Left cardiac atrium (tissue), 4 donors: ENCODE measurements at regions not wholly inside any gene's neighbourhood (a gene's known extent, or its start where the extent isn't known, plus 50 kb on each side); places are given as distances from the start of the nearest gene placed in this dataset.
A peak's percentile ranks its signal among the peaks of the same experiment; 100 is the strongest.
"Not testable (repeated sequence)": the region's sequence is repeated elsewhere in the genome, so short reads cannot be mapped to it uniquely, and the experiment has no call there.

Experiments
- ATAC-seq, 2 donors: fragments of 200-7000 bp; cut with Tn5 transposase; one replicate each; pipeline ENCODE4 v1.9.1; 2020; ENCODE audit warnings: mild to moderate bottlenecking in 2 of 2, moderate library complexity in 2 of 2
- DNase-seq: peaks from one replicate; pipeline ENCODE4 v3.0.0-alpha.2; 2020
- intact Hi-C, 2 donors: fragments of 100-400 bp; cut with DNase I; formaldehyde crosslinking; loops; one replicate each; pipeline versions ENCODE4 v1.14.1 to v1.15.1; 2022 to 2023
- donor health status: DM: no; HTN: yes; CAD: no.
- donor health status: DM: no; HTN: yes; CAD: no; lungs with severe emphysema.
- donor health status: DM: yes; HTN: yes; CAD: no.
- donor health status: Dilated cardiomyopathy.

GRCh38 chr9:107786561-107786960, 297.0 kb upstream of the KLF4 start:
- intact Hi-C loops = no loop called here
- DNase-seq = no peak

GRCh38 chr9:107784235-107784958, 294.8 kb upstream of the KLF4 start:
- intact Hi-C loops = no loop called here
- peak; percentile 78 to 89 for ATAC-seq
- DNase-seq = peak; percentile 56

More at GRCh38 chr9:107786561-107786960, 297.0 kb upstream of the KLF4 start:
- no peak for ATAC-seq

- ATAC-seq (no peak), DNase-seq (no peak)
- intact Hi-C loops = no loop called here
These were observed 293.2 kb upstream of the KLF4 start for GRCh38 chr9:107782789-107783188.

GRCh38 chr9:107782381-107782780, 292.8 kb upstream of the KLF4 start:
- DNase-seq (no peak), ATAC-seq (no peak)
- intact Hi-C loops = no loop called here

- no peak for DNase-seq
- intact Hi-C loops = no loop called here
- no peak for ATAC-seq
These were observed 291.4 kb upstream of the KLF4 start for GRCh38 chr9:107780960-107781359.

GRCh38 chr9:107779731-107780130, 290.2 kb upstream of the KLF4 start:
- intact Hi-C loops = no loop called here
- ATAC-seq (no peak), DNase-seq (no peak)

GRCh38 chr9:107778661-107779060, 289.1 kb upstream of the KLF4 start:
- intact Hi-C loops = no loop called here
- DNase-seq = no peak
- no peak for ATAC-seq

- DNase-seq, ATAC-seq, intact Hi-C loops: not testable (repeated sequence)
These were observed 284.5 kb upstream of the KLF4 start for GRCh38 chr9:107774099-107774498.

- DNase-seq = no peak
- intact Hi-C loops = no loop called here
- no peak for ATAC-seq
These were observed 283.4 kb upstream of the KLF4 start for GRCh38 chr9:107772988-107773387.

- ATAC-seq = no peak
- intact Hi-C loops = no loop called here
- DNase-seq = no peak
These were observed 281.1 kb upstream of the KLF4 start for GRCh38 chr9:107770716-107771115.

GRCh38 chr9:107768224-107768623, 278.7 kb upstream of the KLF4 start:
- ATAC-seq (peak; percentile 78 to 94), DNase-seq (peak; percentile 66)
- intact Hi-C loops = no loop called here

GRCh38 chr9:107767711-107768110, 278.1 kb upstream of the KLF4 start:
- intact Hi-C loops = no loop called here
- DNase-seq = no peak
- no peak for ATAC-seq

- ATAC-seq, DNase-seq, intact Hi-C loops: not testable (repeated sequence)
These were observed 273.9 kb upstream of the KLF4 start for GRCh38 chr9:107763469-107763868.

GRCh38 chr9:107761307-107761706, 271.7 kb upstream of the KLF4 start:
- intact Hi-C loops = no loop called here
- DNase-seq (no peak), ATAC-seq (no peak)

- DNase-seq = peak; percentile 55
- intact Hi-C loops = no loop called here
- peak; percentile 74 to 91 for ATAC-seq
These were observed 271.1 kb upstream of the KLF4 start for GRCh38 chr9:107760469-107761242.

GRCh38 chr9:107759823-107760166, 270.2 kb upstream of the KLF4 start:
- intact Hi-C loops = no loop called here
- no peak for ATAC-seq

GRCh38 chr9:107759009-107759822, 269.6 kb upstream of the KLF4 start:
- no peak for ATAC-seq
- no peak for DNase-seq
- intact Hi-C loops = no loop called here

More at GRCh38 chr9:107759823-107760166, 270.2 kb upstream of the KLF4 start:
- no peak for DNase-seq

- DNase-seq (no peak), ATAC-seq (no peak)
- intact Hi-C loops = no loop called here
These were observed 266.5 kb upstream of the KLF4 start for GRCh38 chr9:107756091-107756490.

GRCh38 chr9:107755246-107755645, 265.7 kb upstream of the KLF4 start:
- no peak for ATAC-seq
- DNase-seq = no peak
- intact Hi-C loops = no loop called here
